ENCODE measurements at regions not wholly inside any gene's neighbourhood (a gene's known extent, or its start where the extent isn't known, plus 50 kb on each side); places are given as distances from the start of the nearest gene placed in this dataset.

GRCh38 chr4:66963084-66963483, 582.2 kb downstream of the CENPC start:
- TF ChIP-seq CTCF (IDR thresholded peaks at IDR 0.05) (no peak), POLR2A (IDR thresholded peaks at IDR 0.05; ENCODE audit: low read depth) (no peak), EP300 (IDR thresholded peaks at IDR 0.05) (no peak)

Measured in esophagus muscularis mucosa (tissue), 4 donors.